HG03469 (cell line): ENCODE measurements at regions not wholly inside any gene's neighbourhood (a gene's known extent, or its start where the extent isn't known, plus 50 kb on each side); places are given as distances from the start of the nearest gene placed in this dataset.

ENCODE experiments used
- ATAC-seq: cut with Tn5 transposase; IDR thresholded peaks from one replicate; pipeline ENCODE4 v1.9.1; 2021; ENCODE audit warnings: mild to moderate bottlenecking, moderate library complexity, moderate number of reproducible peaks; ENCODE audit not compliant: unreplicated experiment

DNA sequence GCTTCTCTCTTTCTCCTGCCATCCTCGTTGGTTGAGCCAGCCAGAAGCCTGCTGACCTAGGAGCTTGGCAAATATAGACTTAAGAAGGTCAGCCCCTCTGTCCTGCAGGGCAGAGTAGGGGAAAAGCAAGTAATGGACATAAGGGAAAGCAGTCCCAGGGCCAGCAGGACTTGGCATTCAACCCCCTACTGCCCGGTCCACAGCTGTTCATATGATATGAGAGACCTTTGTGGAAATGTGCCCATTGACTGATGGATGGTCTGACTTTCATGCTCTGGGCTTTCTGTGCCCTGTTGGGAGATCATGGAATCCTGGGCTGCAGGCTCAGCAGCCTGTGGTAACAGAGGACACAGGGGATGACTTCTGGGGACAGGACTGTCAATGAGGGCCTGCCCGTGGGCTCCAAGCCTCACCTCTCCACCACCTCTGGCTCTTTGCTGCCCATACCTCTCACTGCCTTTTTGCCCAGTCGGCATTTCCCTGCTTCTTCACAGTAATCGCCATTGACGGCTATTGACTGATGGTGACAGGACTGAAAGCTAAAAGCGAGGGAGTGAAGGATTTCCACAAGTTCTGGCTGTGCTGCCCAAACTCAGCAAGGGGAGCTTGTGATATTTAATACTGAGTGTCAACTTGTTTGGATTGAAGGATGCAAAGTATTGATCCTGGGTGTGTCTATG lies 60.0 kb upstream of the NMNAT3 start:
- ATAC-seq: no peak

DNA sequence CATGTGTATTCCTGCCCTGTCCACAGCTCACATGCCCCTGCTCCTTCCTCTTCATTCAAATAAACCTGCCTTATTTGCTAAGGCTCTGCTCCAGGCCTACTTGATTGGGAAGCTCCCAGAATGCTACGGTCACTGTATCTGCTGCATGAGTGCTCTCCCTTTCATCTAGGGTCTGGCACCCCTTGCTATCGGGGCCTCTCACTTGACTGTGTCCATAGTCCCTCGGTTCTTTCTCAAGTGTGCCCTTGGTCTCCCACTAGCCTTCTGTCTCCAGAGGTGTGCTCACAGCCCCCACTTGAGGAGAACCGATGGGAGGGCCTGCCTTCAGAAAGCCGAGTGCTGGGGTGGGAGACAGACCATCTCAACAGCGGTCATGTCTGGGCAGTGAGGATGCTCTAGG lies 57.4 kb upstream of the NMNAT3 start:
- ATAC-seq: no peak

DNA sequence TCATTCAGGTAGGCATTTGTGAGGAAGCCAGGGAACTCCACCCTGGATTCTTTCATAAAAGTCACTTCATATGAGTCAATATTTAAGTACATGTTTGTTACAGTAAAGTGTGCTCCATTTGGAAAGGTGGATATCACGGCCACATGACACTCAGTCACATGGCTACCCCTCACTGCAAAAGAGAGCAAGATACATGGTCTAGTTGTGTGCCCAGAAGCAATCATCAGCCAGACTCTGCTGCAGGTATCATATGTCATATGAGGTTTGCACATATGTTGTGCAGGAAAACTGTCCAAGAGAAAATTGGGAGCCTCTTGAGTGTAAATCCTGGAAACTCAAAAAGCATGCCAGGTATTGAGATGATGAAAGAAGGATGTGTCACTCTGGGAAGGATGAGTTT lies 55.0 kb upstream of the NMNAT3 start:
- ATAC-seq: no peak

DNA sequence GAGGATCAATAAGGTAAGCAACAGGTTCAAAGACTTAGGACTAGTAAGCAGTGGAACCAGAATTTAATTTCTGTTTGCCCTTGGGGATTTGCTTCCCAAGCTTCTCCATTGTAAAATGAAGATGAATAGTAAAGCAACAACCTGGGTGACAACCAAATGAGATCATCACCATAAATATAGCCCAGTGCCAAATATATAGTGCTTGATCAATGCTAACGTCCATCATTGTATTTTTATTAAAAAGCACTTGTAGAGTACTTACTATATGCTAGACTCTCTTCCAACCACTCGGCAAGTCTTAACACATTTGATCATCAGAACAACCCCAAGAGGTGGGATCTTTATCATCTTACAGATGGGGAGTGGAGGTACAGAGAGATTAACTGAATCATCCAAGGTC lies 51.5 kb upstream of the NMNAT3 start:
- ATAC-seq: no peak

DNA sequence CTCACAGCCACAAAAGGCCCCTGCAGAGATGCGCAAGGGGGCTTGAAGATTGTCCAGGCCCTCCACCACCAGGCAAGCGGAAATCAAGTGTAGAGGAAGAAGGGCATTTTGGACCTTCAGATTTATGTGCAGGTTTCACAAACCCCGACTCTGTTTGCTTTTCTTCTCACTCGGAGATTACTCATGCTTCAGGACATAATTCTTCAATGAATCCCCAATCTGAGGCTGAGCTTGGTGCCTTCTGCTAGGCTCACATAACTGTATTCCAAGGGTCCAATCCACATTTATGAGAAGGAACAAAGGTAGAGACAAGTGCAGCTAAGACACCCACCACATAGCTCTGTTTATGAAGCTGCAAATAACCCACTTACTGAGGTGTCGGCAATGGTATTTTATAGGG lies 50.6 kb upstream of the NMNAT3 start:
- no peak for ATAC-seq
